ENCODE measurements at regions not wholly inside any gene's neighbourhood (a gene's known extent, or its start where the extent isn't known, plus 50 kb on each side); places are given as distances from the start of the nearest gene placed in this dataset.

GRCh38 chr4:58646126-58646525, 1535.9 kb upstream of the IGFBP7 start:
- POLR2A ChIA-PET (ENCODE audit: low non-redundant PET), result no interaction called here
- no peak overlapping the region for H3K27ac ChIP-seq
- DNase-seq (ENCODE audit: low spot score), result no peak
- TF ChIP-seq CTCF (conservative IDR thresholded peaks at IDR 0.05; ENCODE audit: low read depth), result no peak
- CTCF ChIA-PET, result interaction anchor here (0.5 kb wide), 1 partner anchor 25 kb away, joined by 4 read pairs; no protein-coding TSS in a partner anchor

DNA sequence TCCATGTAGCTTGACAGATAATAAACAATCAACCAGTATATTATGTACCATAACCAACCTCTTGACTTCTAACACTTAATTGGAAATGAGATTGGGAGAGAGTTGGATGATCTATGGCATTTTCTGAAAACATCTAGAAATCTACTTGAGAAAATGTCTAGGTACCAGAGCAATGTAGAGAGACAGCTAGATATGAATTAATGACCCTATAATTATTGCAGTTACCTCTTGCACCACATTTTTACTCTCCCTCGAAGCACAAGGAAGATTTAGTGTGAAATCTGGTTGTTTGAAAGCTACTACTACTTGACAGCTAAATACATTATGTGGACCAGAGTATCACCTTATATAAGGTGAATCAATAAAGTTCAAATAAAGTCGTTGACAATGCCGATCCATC, 1534.4 kb upstream of the IGFBP7 start:
- CTCF ChIA-PET, result no interaction called here
- TF ChIP-seq CTCF (conservative IDR thresholded peaks at IDR 0.05; ENCODE audit: low read depth), result no peak
- DNase-seq (ENCODE audit: low spot score), result no peak
- POLR2A ChIA-PET (ENCODE audit: low non-redundant PET), result no interaction called here
- H3K27ac ChIP-seq, result no peak overlapping the region

GRCh38 chr4:58636381-58636780, 1526.2 kb upstream of the IGFBP7 start:
- CTCF ChIA-PET, result interaction anchor here (0.6 kb wide), 2 partner anchors 515 to 522 kb away, joined by 3 to 6 read pairs; no protein-coding TSS in a partner anchor
- no peak for TF ChIP-seq CTCF (conservative IDR thresholded peaks at IDR 0.05; ENCODE audit: low read depth)
- no peak for DNase-seq (ENCODE audit: low spot score)
- H3K27ac ChIP-seq, result no peak overlapping the region
- POLR2A ChIA-PET (ENCODE audit: low non-redundant PET), result no interaction called here

DNA sequence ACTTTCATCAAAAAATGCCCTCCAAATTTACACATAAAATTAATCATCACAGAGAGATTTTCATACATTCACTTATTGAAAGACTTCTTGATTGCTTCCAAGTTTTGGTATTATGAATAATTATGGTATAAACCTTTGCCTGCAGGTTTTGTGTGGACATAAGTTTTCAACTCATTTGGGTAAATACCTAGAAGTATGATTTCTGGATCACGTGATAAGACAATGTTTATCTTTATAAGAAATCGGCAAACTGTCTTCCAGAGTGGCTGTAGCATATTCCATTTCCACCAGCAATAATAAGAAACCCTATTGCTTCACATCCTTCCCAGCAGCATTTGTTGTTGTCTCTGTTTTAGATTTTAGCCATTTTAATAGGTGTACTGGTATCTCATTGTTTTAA, 1507.0 kb upstream of the IGFBP7 start:
- DNase-seq (ENCODE audit: low spot score), result no peak
- no peak for TF ChIP-seq CTCF (conservative IDR thresholded peaks at IDR 0.05; ENCODE audit: low read depth)
- ChIA-PET POLR2A (ENCODE audit: low non-redundant PET) (no interaction called here), CTCF (no interaction called here)
- H3K27ac ChIP-seq, result no peak overlapping the region

DNA sequence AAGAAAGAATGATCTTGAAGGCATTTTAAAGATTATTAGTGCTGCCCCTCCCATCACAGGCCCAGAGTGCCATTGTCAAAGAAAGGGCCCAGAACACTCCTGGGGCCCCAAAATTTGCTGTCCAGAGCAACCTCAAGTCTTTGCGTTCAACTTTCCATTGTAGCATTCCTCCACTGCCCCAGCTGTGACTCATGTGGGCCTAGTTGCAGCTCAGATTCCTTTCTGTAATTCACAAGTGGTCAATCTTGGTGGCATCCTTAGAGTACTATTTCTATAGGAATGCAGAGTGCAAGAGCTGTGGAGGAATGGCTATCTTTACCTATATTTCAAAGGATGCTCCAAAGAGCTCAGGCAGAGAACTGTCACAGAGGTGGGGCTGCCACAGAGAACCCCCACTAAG, 1500.8 kb upstream of the IGFBP7 start:
- ChIA-PET CTCF (no interaction called here), POLR2A (ENCODE audit: low non-redundant PET) (no interaction called here)
- TF ChIP-seq CTCF (conservative IDR thresholded peaks at IDR 0.05; ENCODE audit: low read depth), result no peak
- no peak overlapping the region for H3K27ac ChIP-seq
- DNase-seq (ENCODE audit: low spot score), result no peak

DNA sequence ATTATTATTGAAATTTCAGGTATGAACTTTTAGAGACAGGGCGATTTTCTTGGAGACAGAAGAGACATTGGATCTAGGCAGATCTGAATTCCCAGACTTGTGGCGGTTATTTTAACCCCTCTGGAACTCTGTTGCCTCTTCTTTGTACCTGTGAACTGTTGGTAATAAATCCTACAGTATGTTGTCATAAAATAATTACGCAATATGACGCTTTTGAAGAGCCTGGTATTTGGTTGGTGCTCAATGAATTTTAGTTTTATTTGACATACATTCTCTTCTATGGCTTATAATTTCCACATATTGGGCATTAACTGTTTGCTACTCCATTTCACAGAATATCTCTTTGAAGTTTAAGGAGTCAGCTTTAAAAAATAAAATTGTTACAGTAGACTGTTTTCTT, 1496.1 kb upstream of the IGFBP7 start:
- DNase-seq (ENCODE audit: low spot score), result no peak
- CTCF ChIA-PET, result no interaction called here
- TF ChIP-seq CTCF (conservative IDR thresholded peaks at IDR 0.05; ENCODE audit: low read depth), result no peak
- POLR2A ChIA-PET (ENCODE audit: low non-redundant PET), result no interaction called here
- no peak overlapping the region for H3K27ac ChIP-seq

DNA sequence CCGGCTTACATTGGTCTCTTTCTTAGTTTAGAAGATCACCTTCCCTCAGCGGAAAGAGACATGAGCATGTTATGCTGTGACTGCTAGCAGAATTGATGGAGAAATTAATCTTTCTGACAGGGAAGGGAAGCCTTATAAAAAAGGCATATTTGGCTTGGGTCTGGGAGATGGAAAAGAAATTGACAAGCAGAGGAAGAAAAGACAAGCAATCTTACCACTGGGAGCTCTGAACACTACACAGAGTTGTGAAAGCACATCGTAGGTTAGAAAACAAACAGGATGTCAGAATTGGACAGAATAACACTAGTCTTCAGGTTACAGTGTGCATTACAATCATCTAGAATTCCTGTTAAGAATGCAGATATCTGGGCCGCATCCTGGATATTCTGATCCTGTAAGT, 1493.8 kb upstream of the IGFBP7 start:
- ChIA-PET POLR2A (ENCODE audit: low non-redundant PET) (no interaction called here), CTCF (no interaction called here)

More for the DNA sequence above, 1493.8 kb upstream of the IGFBP7 start:
- no peak for DNase-seq (ENCODE audit: low spot score)
- H3K27ac ChIP-seq, result no peak overlapping the region
- no peak for TF ChIP-seq CTCF (conservative IDR thresholded peaks at IDR 0.05; ENCODE audit: low read depth)

Data from RWPE1 (cell line).